ENCODE measurements at regions not wholly inside any gene's neighbourhood (a gene's known extent, or its start where the extent isn't known, plus 50 kb on each side); places are given as distances from the start of the nearest gene placed in this dataset.
"Not testable (repeated sequence)": the region's sequence is repeated elsewhere in the genome, so short reads cannot be mapped to it uniquely, and the experiment has no call there.

GRCh38 chr12:124706363-124706762, 139.0 kb upstream of the NCOR2 start:
- no peak for DNase-seq (ENCODE audit: low spot score)

GRCh38 chr12:124705545-124706138, 138.2 kb upstream of the NCOR2 start:
- DNase-seq (ENCODE audit: low spot score), result no peak

GRCh38 chr12:124704619-124705018, 137.2 kb upstream of the NCOR2 start:
- DNase-seq (ENCODE audit: low spot score), result no peak

- DNase-seq (ENCODE audit: low spot score), result no peak
Measured at GRCh38 chr12:124703856-124704255, 136.4 kb upstream of the NCOR2 start.

- DNase-seq (ENCODE audit: low spot score), result no peak
Measured at GRCh38 chr12:124702736-124703135, 135.3 kb upstream of the NCOR2 start.

GRCh38 chr12:124700810-124701592, 133.6 kb upstream of the NCOR2 start:
- DNase-seq (ENCODE audit: low spot score), result peak; percentile 50

GRCh38 chr12:124699909-124700308, 132.5 kb upstream of the NCOR2 start:
- no peak for DNase-seq (ENCODE audit: low spot score)

GRCh38 chr12:124698998-124699305, 131.5 kb upstream of the NCOR2 start:
- no peak for DNase-seq (ENCODE audit: low spot score)

GRCh38 chr12:124698211-124698997, 131.0 kb upstream of the NCOR2 start:
- peak; percentile 55 for DNase-seq (ENCODE audit: low spot score)

GRCh38 chr12:124697722-124698121, 130.3 kb upstream of the NCOR2 start:
- not testable (repeated sequence) for DNase-seq (ENCODE audit: low spot score)

- DNase-seq (ENCODE audit: low spot score), result peak; percentile 71
Measured at GRCh38 chr12:124696693-124697476, 129.5 kb upstream of the NCOR2 start.

GRCh38 chr12:124695861-124696260, 128.4 kb upstream of the NCOR2 start:
- DNase-seq (ENCODE audit: low spot score), result peak; percentile 52

GRCh38 chr12:124694846-124695497, 127.6 kb upstream of the NCOR2 start:
- peak; percentile 86 for DNase-seq (ENCODE audit: low spot score)

- no peak for DNase-seq (ENCODE audit: low spot score)
Measured at GRCh38 chr12:124694250-124694649, 126.8 kb upstream of the NCOR2 start.

- DNase-seq (ENCODE audit: low spot score), result no peak
Measured at GRCh38 chr12:124693111-124693723, 125.8 kb upstream of the NCOR2 start.

GRCh38 chr12:124692443-124692842, 125.0 kb upstream of the NCOR2 start:
- no peak for DNase-seq (ENCODE audit: low spot score)

GRCh38 chr12:124691429-124691828, 124.0 kb upstream of the NCOR2 start:
- DNase-seq (ENCODE audit: low spot score), result no peak

- no peak for DNase-seq (ENCODE audit: low spot score)
Measured at GRCh38 chr12:124689631-124690030, 122.2 kb upstream of the NCOR2 start.

GRCh38 chr12:124688356-124688992, 121.1 kb upstream of the NCOR2 start:
- DNase-seq (ENCODE audit: low spot score), result no peak

GRCh38 chr12:124687917-124688316, 120.5 kb upstream of the NCOR2 start:
- no peak for DNase-seq (ENCODE audit: low spot score)
